ENCODE measurements at regions not wholly inside any gene's neighbourhood (a gene's known extent, or its start where the extent isn't known, plus 50 kb on each side); places are given as distances from the start of the nearest gene placed in this dataset.

DNA sequence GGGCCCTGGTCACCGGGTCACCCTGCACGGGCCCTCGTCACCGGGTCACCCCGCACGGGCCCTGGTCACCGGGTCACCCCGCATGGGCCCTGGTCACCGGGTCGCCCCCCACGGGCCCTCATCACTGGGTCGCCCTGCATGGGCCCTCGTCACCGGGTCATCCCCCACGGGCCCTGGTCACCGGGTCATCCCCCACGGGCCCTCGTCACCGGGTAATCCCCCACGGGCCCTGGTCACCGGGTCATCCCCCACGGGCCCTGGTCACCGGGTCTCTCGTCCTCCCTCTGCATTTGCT, 77.6 kb downstream of the RIPK4 start:
- no peak overlapping the region for H2AFZ ChIP-seq (ENCODE audit: low read depth, low read length)
- H3K27ac ChIP-seq (ENCODE audit: low read length) = no peak overlapping the region
- H3K79me2 ChIP-seq (ENCODE audit: low read length) = no peaks in the 10 kb centered on the region
- no peaks in the 10 kb centered on the region for H3K4me1 ChIP-seq (ENCODE audit: low read length)
- H3K36me3 ChIP-seq (replicated peaks; ENCODE audit: low read depth, low read length) = no peaks in the 10 kb centered on the region
- H3K27me3 ChIP-seq (ENCODE audit: low read depth, low read length) = peaks cover 15% of the 10 kb centered on the region; the same call in 1 of the 2 replicates
- TF ChIP-seq EZH2phosphoT487 (IDR thresholded peaks at IDR 0.05; ENCODE audit: low read depth) = no peak
- TF ChIP-seq, protein P1, sequence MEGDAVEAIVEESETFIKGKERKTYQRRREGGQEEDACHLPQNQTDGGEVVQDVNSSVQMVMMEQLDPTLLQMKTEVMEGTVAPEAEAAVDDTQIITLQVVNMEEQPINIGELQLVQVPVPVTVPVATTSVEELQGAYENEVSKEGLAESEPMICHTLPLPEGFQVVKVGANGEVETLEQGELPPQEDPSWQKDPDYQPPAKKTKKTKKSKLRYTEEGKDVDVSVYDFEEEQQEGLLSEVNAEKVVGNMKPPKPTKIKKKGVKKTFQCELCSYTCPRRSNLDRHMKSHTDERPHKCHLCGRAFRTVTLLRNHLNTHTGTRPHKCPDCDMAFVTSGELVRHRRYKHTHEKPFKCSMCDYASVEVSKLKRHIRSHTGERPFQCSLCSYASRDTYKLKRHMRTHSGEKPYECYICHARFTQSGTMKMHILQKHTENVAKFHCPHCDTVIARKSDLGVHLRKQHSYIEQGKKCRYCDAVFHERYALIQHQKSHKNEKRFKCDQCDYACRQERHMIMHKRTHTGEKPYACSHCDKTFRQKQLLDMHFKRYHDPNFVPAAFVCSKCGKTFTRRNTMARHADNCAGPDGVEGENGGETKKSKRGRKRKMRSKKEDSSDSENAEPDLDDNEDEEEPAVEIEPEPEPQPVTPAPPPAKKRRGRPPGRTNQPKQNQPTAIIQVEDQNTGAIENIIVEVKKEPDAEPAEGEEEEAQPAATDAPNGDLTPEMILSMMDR (IDR thresholded peaks at IDR 0.05; ENCODE audit: low read depth, low read length) = no peak
- no peak overlapping the region for H3K9ac ChIP-seq (ENCODE audit: low read length)
- H4K20me1 ChIP-seq (ENCODE audit: insufficient read depth, low read length) = no peaks in the 10 kb centered on the region
- H3K4me2 ChIP-seq (ENCODE audit: low read length) = no peak overlapping the region
- no peaks in the 10 kb centered on the region for H3K9me3 ChIP-seq (ENCODE audit: insufficient read depth, low read length)
- no peak overlapping the region for H3K4me3 ChIP-seq (ENCODE audit: low read length)

DNA sequence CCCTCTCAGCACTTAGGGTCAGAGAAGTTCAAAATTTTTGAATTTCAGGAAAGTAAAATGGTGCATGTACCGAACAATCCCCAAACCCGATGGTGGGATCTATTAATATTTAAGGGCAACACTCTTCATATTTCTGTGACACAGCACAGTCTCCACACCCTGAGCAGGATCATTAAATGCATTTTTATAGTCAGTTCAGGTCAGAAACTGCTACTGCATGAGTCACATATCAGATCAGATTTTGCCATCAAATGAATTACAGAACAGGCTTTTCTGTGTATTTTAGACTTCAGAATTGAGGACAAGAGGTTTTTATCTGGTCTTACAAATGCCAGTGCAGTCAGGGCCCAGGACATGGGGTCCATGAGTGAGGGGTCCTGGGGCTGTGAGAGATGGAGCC, 79.2 kb downstream of the RIPK4 start:
- H3K9ac ChIP-seq (ENCODE audit: low read length) = no peak overlapping the region
- H3K4me2 ChIP-seq (ENCODE audit: low read length) = no peak overlapping the region

DNA sequence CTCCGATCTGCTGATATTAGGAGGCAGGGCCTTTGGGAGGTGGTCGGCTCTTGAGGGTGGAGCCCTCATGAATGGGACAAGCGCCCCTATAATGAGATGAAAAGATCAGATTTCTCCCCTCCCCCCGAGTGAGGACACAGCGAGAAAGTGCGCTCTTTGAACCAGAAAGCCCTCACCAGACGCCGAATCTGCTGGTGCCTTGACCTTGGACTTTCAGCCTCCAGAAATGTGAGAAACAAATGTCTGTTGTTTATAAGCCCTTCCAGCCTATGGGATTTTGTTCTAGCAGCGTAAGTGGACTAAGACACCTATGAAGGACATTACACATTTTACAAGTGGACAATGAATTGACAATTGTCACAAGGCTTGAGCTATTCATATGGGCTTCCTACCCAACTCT, 80.2 kb downstream of the RIPK4 start:
- H3K9me3 ChIP-seq (ENCODE audit: insufficient read depth, low read length) = no peaks in the 10 kb centered on the region
- H3K9ac ChIP-seq (ENCODE audit: low read length) = no peak overlapping the region
- no peak overlapping the region for H3K27ac ChIP-seq (ENCODE audit: low read length)
- no peaks in the 10 kb centered on the region for H3K4me1 ChIP-seq (ENCODE audit: low read length)
- TF ChIP-seq, protein P1 (IDR thresholded peaks at IDR 0.05; ENCODE audit: low read depth, low read length) = no peak
- TF ChIP-seq EZH2phosphoT487 (IDR thresholded peaks at IDR 0.05; ENCODE audit: low read depth) = no peak
- no peak overlapping the region for H2AFZ ChIP-seq (ENCODE audit: low read depth, low read length)
- no peaks in the 10 kb centered on the region for H3K79me2 ChIP-seq (ENCODE audit: low read length)
- H3K4me3 ChIP-seq (ENCODE audit: low read length) = no peak overlapping the region
- no peaks in the 10 kb centered on the region for H4K20me1 ChIP-seq (ENCODE audit: insufficient read depth, low read length)
- H3K27me3 ChIP-seq (ENCODE audit: low read depth, low read length) = peaks cover 14% of the 10 kb centered on the region; the same call in 1 of the 2 replicates
- H3K36me3 ChIP-seq (replicated peaks; ENCODE audit: low read depth, low read length) = no peaks in the 10 kb centered on the region
- H3K4me2 ChIP-seq (ENCODE audit: low read length) = no peak overlapping the region

More for the DNA sequence above, 79.2 kb downstream of the RIPK4 start:
- no peaks in the 10 kb centered on the region for H4K20me1 ChIP-seq (ENCODE audit: insufficient read depth, low read length)
- TF ChIP-seq EZH2phosphoT487 (IDR thresholded peaks at IDR 0.05; ENCODE audit: low read depth) = no peak
- TF ChIP-seq, protein P1 (IDR thresholded peaks at IDR 0.05; ENCODE audit: low read depth, low read length) = no peak
- H3K79me2 ChIP-seq (ENCODE audit: low read length) = no peaks in the 10 kb centered on the region
- no peak overlapping the region for H3K27ac ChIP-seq (ENCODE audit: low read length)
- no peaks in the 10 kb centered on the region for H3K9me3 ChIP-seq (ENCODE audit: insufficient read depth, low read length)
- H3K4me1 ChIP-seq (ENCODE audit: low read length) = no peaks in the 10 kb centered on the region
- H3K4me3 ChIP-seq (ENCODE audit: low read length) = no peak overlapping the region
- no peaks in the 10 kb centered on the region for H3K36me3 ChIP-seq (replicated peaks; ENCODE audit: low read depth, low read length)
- peaks cover 15% of the 10 kb centered on the region; the same call in 1 of the 2 replicates for H3K27me3 ChIP-seq (ENCODE audit: low read depth, low read length)
- H2AFZ ChIP-seq (ENCODE audit: low read depth, low read length) = no peak overlapping the region

DNA sequence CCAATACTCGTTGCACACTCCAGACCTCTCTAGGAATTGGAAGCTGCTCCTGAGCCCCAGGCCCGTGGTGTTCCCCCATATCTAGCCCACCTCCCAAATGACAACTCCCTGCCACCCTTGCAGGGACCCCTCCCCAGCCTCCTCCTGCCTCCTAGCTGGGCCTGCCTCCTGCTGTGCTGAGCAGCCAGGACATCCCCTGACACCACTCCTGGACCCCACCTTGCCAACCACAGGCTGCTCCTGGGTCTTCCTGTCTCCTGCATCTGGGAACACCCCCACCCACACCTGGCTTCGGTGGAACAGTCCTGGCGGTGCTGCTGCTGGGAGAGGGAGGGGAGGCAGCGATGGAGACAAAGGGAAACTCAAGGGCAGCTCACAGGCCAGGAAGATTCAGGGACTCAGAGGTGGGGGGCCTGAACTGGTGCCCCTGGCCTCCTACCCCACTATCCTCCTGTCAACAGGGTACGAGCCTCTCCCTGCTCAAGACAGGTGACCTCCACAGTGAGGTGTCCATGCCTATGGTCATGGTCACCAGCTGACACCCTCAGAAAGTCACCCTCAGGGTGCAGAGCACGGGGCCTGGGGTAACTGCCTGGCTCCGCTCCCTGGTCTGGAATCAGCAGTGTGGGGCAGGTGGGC, 81.2 kb downstream of the RIPK4 start:
- Histone ChIP-seq H3K4me3 (ENCODE audit: low read length) (no peak overlapping the region), H3K36me3 (replicated peaks; ENCODE audit: low read depth, low read length) (no peaks in the 10 kb centered on the region), H3K4me2 (ENCODE audit: low read length) (no peak overlapping the region), H3K27ac (ENCODE audit: low read length) (no peak overlapping the region), H3K9ac (ENCODE audit: low read length) (no peak overlapping the region), H3K9me3 (ENCODE audit: insufficient read depth, low read length) (no peaks in the 10 kb centered on the region), H3K4me1 (ENCODE audit: low read length) (no peaks in the 10 kb centered on the region), H3K27me3 (ENCODE audit: low read depth, low read length) (peaks cover 5% of the 10 kb centered on the region; the same call in 1 of the 2 replicates), H4K20me1 (ENCODE audit: insufficient read depth, low read length) (no peaks in the 10 kb centered on the region), H2AFZ (ENCODE audit: low read depth, low read length) (no peak overlapping the region), H3K79me2 (ENCODE audit: low read length) (no peaks in the 10 kb centered on the region)
- no peak for TF ChIP-seq EZH2phosphoT487 (IDR thresholded peaks at IDR 0.05; ENCODE audit: low read depth)
- TF ChIP-seq, protein P1 (IDR thresholded peaks at IDR 0.05; ENCODE audit: low read depth, low read length) = no peak
